Astrocyte of the spinal cord (primary cell): ENCODE measurements at regions not wholly inside any gene's neighbourhood (a gene's known extent, or its start where the extent isn't known, plus 50 kb on each side); places are given as distances from the start of the nearest gene placed in this dataset.

Experiments
- DNase-seq: peaks from one replicate; pipeline ENCODE4 v3.0.0; 2011; ENCODE audit warnings: low read depth, low spot score
- H3K4me3 ChIP-seq: 2 replicates; pipeline ENCODE4 v1.5.1; 2011; ENCODE audit warnings: low read depth, mild to moderate bottlenecking, low read length, moderate library complexity
- CTCF ChIP-seq: IDR thresholded peaks from 2 replicates; pipeline ENCODE4 v1.5.1; 2012; ENCODE audit warnings: low read depth, mild to moderate bottlenecking, low read length, inconsistent platforms
- in situ Hi-C: cut with HindIII; loops from 2 replicates; pipeline ENCODE4 v1.10.0; 2017; ENCODE audit warnings: low sequenced_read_pairs

DNA sequence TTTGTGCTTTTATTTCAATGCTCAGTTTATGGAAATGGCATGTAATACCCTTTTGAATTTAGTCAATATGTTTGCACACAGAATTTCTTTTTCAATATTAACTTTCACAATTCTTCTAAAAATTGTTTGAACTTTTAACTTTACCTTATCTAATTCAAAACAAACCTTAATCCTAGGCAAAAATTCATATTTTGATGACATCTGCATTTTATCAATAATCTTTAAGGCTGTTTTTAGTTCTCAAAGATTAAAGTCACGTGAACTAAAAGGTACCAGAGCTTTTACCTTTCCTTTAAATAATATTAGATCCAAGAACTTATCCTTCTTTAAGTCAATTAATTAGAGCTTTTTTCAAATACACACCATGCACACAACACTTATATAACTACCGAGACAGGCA lies 218.9 kb upstream of the NCAM2 start:
- TF ChIP-seq CTCF = no peak
- H3K4me3 ChIP-seq = no peak overlapping the region
- in situ Hi-C loops = no loop called here
- no peak for DNase-seq

DNA sequence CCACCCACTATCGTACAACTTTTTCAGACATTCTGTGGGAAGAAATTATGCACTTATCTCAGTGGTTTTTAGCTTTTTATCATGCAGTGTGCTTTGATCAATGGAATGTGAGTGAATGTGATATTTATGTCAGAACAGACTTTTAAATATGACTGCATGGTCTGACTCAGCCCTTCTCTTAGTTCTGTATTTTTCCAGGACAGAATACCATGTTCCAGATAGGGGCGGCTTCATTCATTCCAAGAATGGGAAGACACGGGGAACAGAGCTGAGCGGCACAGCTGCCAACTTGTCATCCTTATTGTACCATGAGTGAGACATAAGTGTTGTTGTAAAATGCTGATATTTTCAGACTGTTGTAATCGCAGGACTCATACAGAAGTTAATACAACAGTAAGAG lies 214.6 kb upstream of the NCAM2 start:
- no peak overlapping the region for H3K4me3 ChIP-seq
- no peak for TF ChIP-seq CTCF
- no peak for DNase-seq
- in situ Hi-C loops = no loop called here

DNA sequence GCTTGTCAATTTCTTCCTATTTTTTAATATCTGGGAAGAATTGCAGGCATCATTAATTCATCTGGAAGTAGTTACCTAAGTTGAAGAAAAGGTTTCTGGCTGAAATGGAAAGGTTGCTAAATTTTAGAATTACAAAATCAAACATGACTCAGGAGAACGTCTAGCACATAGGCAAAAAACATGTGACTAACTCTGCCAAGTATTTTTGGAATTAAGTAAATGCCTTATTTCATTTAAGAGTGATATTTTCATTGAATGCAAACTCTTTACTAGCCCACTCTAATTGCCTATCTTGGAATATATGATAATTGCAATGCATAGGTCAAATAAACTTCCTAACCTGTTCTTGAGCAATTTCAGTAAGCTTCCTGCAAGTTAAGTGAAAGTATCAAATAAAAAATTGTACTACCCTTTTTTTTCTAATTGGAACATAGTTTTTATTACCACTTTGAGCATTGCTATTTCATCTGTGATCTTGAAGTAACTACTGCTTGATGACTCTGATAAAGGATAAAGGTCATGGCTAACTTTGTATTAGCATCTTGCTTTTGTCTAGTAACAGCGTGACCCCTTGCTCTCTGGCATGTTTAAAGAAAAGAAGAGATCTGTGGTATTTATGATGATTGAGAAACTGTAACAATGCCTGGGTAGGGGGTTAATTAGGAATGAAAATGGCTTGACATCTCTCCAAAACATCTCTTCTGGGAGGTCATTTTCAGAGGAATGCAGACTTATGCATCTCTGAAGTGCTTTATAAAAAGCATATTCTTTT lies 208.3 kb upstream of the NCAM2 start:
- no peak for TF ChIP-seq CTCF
- DNase-seq = peak; percentile 3
- H3K4me3 ChIP-seq = no peak overlapping the region
- in situ Hi-C loops = no loop called here

GRCh38 chr21:20800106-20800505 lies 198.1 kb upstream of the NCAM2 start:
- no peak for TF ChIP-seq CTCF
- DNase-seq = no peak
- in situ Hi-C loops = no loop called here
- H3K4me3 ChIP-seq = no peak overlapping the region

GRCh38 chr21:20802201-20802600 lies 196.0 kb upstream of the NCAM2 start:
- in situ Hi-C loops = no loop called here
- H3K4me3 ChIP-seq = no peak overlapping the region
- TF ChIP-seq CTCF = no peak
- DNase-seq = no peak

GRCh38 chr21:20802631-20803260 lies 195.5 kb upstream of the NCAM2 start:
- no peak for TF ChIP-seq CTCF
- no peak for DNase-seq
- H3K4me3 ChIP-seq = no peak overlapping the region
- in situ Hi-C loops = no loop called here
